Peyer's patch (tissue), 4 donors: ENCODE measurements at regions not wholly inside any gene's neighbourhood (a gene's known extent, or its start where the extent isn't known, plus 50 kb on each side); places are given as distances from the start of the nearest gene placed in this dataset.

Source experiments
- POLR2A ChIP-seq, 2 donors: fragments of 450-650 bp; IDR thresholded peaks; one replicate each; pipeline ENCODE4 v1.5.1; 2017; ENCODE audit warnings: antibody characterized with exemption in 2 of 2, mild to moderate bottlenecking in 2 of 2, moderate library complexity in 2 of 2
- TF ChIP-seq, protein P1 (sequence below), 6 experiments: fragments of 450-650 bp in 4 of 6; fragments of 200-600 bp in 2 of 6; sonication (generic) in 1 of 6; IDR thresholded peaks; one replicate each; pipeline ENCODE4 v1.5.1; 2017 to 2019; ENCODE audit warnings: antibody characterized with exemption in 6 of 6, mild to moderate bottlenecking in 3 of 6, moderate library complexity in 1 of 6

DNA sequence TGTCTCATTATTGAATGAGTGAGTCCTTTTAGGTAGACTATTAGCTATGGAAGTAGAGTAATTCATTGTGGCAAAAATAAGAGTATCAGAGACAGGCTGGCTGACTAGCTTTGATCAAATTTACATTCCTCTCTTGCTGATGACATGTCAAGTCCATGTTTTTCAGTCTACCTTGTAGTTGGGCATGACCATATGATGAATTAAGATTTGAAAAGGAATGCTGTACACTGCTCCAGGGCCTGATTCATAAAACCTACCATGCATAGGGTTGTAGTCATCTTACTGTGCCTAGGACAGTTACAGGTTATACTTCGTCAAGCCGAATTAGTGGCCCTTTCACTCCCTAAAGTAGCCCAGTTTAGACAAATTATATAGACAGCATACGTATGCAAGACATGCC, 545.7 kb upstream of the MIS18BP1 start:
- TF ChIP-seq POLR2A (IDR thresholded peaks at IDR 0.05), result no peak
- TF ChIP-seq, protein P1, sequence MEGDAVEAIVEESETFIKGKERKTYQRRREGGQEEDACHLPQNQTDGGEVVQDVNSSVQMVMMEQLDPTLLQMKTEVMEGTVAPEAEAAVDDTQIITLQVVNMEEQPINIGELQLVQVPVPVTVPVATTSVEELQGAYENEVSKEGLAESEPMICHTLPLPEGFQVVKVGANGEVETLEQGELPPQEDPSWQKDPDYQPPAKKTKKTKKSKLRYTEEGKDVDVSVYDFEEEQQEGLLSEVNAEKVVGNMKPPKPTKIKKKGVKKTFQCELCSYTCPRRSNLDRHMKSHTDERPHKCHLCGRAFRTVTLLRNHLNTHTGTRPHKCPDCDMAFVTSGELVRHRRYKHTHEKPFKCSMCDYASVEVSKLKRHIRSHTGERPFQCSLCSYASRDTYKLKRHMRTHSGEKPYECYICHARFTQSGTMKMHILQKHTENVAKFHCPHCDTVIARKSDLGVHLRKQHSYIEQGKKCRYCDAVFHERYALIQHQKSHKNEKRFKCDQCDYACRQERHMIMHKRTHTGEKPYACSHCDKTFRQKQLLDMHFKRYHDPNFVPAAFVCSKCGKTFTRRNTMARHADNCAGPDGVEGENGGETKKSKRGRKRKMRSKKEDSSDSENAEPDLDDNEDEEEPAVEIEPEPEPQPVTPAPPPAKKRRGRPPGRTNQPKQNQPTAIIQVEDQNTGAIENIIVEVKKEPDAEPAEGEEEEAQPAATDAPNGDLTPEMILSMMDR (IDR thresholded peaks at IDR 0.05), result no peak
